ENCODE measurements at regions not wholly inside any gene's neighbourhood (a gene's known extent, or its start where the extent isn't known, plus 50 kb on each side); places are given as distances from the start of the nearest gene placed in this dataset.

GRCh38 chr1:219733511-219734174, 120.7 kb upstream of the ZC3H11B start:
- TF ChIP-seq CTCF (optimal IDR thresholded peaks at IDR 0.05 in 1 of 3, IDR thresholded peaks at IDR 0.05 in 1 of 3, conservative IDR thresholded peaks at IDR 0.05 in 1 of 3; ENCODE audit: extremely low read depth in 1 of 3, insufficient read depth in 2 of 3, low read length in 3 of 3) (no peak), EZH2 (IDR thresholded peaks at IDR 0.05; ENCODE audit: low read length) (no peak)
